ENCODE measurements at regions not wholly inside any gene's neighbourhood (a gene's known extent, or its start where the extent isn't known, plus 50 kb on each side); places are given as distances from the start of the nearest gene placed in this dataset.
"Not testable (repeated sequence)": the region's sequence is repeated elsewhere in the genome, so short reads cannot be mapped to it uniquely, and the experiment has no call there.

DNA sequence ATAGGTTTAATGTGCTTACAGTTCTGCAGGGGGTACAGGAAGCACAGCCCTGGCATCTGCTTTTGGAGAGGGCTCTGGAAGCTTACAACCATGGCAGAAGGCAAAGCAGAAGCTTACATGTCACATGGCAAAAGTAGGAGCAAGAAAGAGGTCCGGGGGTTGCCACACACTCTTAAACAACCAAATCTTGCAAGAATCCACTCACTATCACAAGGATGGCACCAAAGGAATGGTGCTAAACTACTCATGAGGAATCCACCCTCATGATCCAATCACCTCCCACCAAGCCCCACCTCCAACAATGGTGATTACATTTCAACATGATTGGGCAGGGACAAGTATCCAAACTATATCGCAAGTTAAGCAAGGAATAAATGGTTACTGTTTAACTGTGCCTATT is 255.8 kb upstream of the AVPR1A start:
- no peak for DNase-seq (ENCODE audit: low spot score)

GRCh38 chr12:63404611-63405010 is 253.6 kb upstream of the AVPR1A start:
- no peak for DNase-seq (ENCODE audit: low spot score)

DNA sequence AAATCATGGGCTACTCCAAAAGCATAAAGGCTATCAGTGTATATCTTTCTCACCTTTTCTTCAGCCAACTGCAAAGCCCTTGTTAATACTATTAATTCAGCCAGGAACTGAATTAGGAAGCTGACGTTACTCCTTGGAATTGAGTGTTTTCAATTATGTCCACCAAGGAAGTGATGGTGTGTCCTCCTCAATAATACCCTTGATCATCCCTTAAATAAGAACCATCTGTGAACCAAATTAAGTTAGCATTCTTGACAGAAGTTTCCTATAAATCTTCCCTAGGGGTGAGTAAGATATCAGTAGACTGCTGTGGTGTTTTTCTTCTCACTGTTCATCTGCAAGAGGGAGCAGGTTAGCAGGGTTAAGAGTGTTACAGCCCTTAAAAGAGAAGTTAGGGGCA is 252.3 kb upstream of the AVPR1A start:
- no peak for DNase-seq (ENCODE audit: low spot score)

DNA sequence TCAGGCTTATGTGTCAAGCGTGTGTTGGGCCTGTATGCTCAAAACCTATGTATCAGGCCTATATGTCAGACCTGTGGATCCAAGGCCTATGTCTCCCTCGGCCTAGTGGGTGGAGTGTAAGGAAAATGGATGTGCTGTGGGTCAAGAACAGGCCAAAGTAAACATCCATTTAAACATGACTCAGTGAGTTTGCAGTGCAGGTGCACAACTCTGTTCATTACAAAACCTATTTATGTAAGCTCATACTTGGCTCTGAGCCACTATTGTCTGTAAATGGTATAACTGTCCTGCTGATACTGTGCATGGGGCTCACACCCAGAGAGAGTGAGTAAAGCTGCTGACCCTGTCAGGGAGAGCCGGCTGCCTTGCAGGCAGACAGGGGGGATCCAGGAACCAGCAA is 249.7 kb upstream of the AVPR1A start:
- no peak for DNase-seq (ENCODE audit: low spot score)

DNA sequence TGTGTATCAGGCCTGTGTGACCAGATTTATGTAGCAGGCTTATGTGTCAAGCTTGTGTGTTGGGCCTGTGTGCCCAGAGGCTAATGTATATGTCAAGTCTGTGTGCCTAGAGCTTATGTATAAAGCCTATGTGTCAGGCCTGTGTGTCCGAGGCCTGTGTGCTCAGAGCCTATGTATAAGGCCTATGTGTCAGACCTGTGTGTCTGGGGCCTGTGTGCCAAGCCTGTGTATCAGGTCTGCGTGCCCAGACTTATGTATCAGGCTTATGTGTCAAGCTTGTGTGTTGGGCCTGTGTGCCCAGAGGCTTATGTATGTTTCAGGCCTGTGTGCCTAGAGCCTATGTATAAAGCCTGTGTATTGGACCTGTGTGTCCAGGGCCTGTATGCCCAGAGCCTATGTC is 249.3 kb upstream of the AVPR1A start:
- no peak for DNase-seq (ENCODE audit: low spot score)

DNA sequence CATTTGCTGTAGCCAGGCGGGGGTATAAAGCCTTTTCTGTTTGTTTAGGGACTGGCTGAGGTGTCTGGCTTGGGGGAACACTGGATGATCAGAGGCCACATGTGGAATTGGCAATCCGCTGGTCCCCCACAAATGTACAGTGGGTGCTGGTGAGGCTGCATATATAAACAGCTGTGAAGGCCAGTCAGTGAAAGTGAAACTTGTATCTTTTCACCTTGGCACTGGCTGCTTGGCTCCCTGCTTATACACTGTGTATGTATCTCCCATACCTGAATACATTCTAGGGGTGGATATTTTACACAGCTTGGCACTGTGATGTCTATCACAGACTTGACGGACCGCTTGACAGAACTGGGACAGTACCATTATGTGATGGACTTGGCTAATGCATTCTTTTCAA is 246.8 kb upstream of the AVPR1A start:
- DNase-seq (ENCODE audit: low spot score), result no peak

- DNase-seq (ENCODE audit: low spot score), result no peak
These were observed 245.1 kb upstream of the AVPR1A start for GRCh38 chr12:63396135-63396534.

DNA sequence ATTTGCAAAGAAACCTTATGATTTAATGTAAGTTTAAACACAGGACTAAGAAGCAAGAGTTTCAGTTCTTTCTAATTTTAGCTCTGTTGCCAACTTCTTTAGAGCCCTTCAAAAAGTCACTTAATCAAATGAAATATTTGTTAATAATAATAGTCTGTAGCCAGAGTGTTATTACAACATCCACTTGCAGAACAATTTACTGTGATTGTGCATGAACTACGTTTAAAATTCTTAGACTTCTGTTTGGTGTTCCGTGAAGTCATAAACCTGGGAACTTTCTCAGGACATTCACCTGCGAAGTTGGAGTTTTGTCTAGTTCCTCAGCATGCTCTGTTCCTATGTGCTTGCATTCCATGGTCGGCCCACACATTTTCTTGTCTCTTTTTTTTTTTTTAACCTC is 244.0 kb upstream of the AVPR1A start:
- DNase-seq (ENCODE audit: low spot score), result no peak

DNA sequence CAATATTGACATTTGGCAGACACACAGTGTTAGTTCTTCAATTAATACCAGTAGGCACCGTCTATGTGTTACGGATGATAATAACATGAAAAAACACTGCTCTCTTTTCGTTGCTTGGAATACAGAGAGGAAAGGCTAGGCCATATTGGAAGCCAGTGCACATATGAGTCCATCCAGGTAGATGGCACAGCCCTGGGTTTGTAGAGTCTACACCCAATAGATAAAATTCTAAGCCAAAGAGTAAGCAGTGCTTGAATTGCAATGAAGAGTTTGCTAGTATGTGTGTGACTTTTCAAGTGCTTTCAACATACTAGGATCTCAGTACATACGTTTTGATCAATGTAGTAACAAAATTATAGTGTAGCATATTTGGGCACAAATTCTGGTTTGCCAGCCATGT is 243.3 kb upstream of the AVPR1A start:
- no peak for DNase-seq (ENCODE audit: low spot score)

DNA sequence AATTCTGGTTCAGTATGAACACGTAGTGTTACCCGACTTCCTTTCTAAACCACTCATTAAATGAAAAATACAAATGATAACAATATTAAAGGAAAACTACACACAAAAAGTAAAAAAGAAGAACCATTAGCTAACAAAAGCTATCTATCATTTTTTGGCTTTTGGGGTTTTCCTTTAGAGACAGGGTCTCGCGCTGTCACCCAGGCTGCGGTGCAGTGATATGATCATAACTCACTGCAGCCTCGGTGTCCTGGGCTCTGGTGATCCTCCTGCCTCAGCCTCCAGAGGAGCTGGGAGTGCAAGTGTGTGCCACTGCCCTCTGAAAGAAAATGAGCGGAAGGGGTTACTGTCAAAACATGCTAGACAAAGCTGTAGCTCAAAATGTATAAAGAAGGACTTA is 238.2 kb upstream of the AVPR1A start:
- no peak for DNase-seq (ENCODE audit: low spot score)

DNA sequence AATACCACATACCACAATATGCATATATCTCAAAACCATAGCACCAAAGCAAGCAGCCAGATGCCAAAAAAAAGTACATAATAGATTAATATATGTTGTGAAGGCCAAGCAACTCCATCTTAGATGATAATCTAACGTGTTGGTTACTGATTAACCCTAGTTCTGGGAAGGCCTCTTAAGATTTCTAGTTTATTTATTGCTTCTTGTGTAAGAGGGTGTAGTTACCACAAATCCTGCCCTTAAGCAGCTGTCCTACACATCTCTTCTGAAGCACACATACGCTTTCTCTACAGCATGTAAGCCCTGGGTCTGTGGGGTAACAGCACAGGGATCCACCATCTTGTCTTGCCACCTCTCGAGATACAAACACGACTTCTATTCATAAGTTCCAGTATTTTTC is 236.8 kb upstream of the AVPR1A start:
- DNase-seq (ENCODE audit: low spot score), result no peak

GRCh38 chr12:63382930-63383329 is 231.9 kb upstream of the AVPR1A start:
- no peak for DNase-seq (ENCODE audit: low spot score)

DNA sequence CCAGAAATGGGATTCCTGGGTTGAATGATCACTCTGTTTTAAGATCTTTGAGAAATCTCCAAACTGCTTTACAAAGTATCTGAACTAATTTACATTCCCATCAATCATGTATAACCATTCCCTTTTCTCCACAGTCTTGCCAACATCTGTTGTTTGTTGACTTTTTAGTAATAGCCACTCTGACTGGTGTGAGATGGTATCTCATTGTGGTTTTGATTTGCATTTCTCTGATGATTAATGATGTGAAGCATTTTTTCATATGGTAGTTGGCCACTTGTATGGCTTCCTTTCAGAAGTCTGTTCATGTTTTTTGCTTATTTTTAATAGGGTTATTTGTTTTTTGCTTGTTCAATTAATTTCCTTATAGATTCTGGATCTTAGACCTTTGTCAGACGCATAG is 211.8 kb upstream of the AVPR1A start:
- DNase-seq (ENCODE audit: low spot score), result no peak

DNA sequence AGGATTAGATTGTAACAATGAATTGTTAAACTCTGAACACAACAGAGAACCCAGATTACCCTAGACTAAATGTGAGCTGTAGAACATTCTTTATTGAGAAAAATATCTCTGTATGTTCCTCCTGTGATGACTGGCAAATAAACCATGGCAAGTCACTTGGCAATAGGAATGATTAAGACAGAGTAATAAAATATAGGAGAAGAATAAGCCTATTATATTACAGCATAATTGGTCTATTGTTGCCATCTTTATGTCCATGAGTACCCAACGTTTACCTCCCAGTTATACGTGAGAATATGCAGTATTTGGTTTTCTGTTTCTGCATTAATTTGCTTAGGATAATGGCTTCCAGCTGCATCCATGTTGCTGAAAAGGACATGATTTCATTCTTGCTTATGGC is 211.2 kb upstream of the AVPR1A start:
- DNase-seq (ENCODE audit: low spot score), result no peak

DNA sequence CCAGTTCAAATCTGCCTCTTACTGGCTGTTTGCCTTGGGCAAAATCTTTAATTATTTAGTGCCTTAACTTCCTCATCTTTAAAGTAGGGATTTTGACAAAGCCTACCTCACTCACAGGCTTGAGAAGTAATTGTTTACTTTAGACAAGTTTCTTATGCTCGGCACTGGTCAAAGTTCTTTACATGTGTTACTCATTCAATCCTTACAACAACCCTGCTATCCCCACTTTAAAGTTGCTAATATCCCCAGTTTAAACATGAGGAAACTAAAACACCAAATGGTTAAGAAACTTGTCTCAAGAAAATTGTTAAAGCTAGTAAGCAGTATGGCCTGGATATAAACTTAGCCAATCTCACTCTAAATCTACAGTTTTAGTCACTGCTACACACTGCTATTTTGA is 204.0 kb upstream of the AVPR1A start:
- DNase-seq (ENCODE audit: low spot score), result no peak

DNA sequence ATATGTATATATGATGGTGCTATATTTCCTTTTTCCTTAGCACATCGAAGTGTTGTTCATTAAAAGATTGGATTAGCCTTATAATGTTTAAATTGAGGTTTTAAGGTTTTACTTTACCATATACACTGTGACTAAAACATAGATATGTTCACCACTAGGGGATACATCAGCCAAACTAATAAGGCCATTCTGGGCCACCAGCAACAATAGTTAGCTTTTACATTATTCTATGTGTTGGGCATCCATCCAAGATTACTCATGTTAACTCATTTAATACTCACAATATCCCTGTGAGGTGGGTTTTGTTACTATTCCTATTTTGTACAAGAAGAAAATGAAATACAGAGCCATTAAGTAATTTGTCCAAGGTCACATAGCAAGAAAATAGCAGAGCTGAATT is 202.6 kb upstream of the AVPR1A start:
- DNase-seq (ENCODE audit: low spot score), result no peak

DNA sequence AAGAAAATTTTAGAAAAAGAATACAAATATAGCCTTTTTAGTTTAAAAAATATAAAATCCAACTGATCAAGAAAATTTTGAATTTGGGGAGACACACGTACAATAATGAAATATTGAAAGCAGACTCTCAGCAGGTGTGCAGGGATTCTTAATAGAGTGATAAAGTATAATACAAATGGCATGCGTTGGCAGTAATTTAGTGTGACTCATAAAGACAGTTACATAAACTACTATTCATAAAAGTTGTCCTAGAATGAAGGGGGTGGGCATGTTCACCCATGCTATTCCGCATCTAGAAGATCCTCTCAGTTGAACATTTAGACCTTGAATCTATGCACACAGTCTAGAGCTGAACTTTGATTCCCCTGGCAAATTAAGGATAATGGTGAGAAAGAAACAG is 200.4 kb upstream of the AVPR1A start:
- DNase-seq (ENCODE audit: low spot score), result no peak

GRCh38 chr12:63348556-63348955 is 197.6 kb upstream of the AVPR1A start:
- DNase-seq (ENCODE audit: low spot score), result no peak

DNA sequence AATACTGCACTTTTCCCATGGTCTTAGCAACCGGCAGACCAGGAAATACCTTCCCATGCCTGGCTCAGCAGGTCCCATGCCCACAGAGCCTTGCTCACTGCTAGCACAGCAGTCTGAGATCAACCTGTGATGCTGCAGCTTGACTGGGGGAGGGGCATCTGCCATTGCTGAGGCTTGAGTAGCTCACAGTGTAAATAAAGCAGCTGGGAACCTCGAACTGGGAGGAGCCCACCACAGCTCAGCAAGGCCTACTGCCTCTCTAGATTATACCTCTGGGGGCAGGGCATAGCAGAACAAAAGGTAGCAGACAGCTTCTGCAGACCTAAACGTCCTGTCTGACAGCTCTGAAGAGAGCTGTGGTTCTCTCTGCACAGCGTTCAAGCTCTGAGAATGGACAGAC is 186.2 kb upstream of the AVPR1A start:
- DNase-seq (ENCODE audit: low spot score), result not testable (repeated sequence)

- no peak for DNase-seq (ENCODE audit: low spot score)
These were observed 175.3 kb upstream of the AVPR1A start for GRCh38 chr12:63326260-63326659.

DNA sequence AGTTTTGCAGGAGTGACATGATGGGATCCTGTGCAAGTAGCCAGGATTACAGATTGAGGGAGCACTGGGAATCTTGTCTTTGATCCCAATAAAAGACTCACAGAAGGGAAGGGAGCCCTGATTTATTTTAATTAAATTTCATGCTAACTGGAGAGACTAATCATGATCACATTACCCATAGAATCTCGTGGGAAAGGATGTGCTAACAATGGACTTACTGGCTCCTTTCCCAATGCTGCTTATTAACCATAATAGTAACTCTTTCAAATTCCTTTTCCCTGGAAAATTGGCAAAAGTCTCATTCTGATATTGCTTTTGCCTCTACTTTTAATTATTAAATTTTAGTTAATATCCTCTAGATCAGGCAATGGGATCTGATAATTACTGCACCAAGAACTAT is 174.8 kb upstream of the AVPR1A start:
- no peak for DNase-seq (ENCODE audit: low spot score)

DNA sequence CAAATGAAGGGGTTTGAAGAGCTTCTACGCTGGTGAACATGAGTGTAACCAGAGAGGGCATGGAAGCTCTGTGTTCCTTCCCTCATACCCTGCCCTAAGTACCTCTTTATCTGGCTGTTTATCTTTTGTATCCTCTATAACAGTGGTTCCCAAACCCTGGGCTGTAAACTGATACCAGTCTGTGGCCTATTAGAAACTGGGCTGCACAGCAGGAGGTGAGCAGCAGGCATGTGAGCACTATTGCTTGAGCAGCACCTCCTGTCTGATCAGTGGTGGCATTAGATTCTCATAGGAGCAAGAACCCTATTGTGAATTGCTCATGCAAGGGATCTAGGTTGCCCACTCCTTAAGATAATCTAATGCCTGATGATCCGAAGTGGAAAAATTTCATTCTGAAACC is 172.9 kb upstream of the AVPR1A start:
- no peak for DNase-seq (ENCODE audit: low spot score)

DNA sequence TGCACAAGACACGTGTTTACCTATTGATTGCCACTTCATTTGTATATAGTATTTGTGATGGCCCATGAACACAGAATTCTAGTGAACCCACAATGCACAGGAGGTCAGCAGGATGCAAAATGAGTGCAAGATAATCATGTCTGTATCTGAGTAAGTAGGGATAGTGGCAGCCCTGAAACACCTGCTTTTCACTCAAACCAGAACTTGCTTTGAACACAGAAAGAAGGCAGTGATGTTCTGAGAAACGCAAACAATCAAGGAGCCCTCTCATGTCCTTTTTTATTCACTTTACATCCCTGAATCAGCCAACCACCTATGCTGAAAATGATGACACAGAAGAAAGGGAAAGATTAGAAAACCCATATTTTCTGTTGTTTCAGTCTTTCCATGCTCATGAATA is 170.4 kb upstream of the AVPR1A start:
- no peak for DNase-seq (ENCODE audit: low spot score)

- DNase-seq (ENCODE audit: low spot score), result no peak
These were observed 169.1 kb upstream of the AVPR1A start for GRCh38 chr12:63319936-63320633.

DNA sequence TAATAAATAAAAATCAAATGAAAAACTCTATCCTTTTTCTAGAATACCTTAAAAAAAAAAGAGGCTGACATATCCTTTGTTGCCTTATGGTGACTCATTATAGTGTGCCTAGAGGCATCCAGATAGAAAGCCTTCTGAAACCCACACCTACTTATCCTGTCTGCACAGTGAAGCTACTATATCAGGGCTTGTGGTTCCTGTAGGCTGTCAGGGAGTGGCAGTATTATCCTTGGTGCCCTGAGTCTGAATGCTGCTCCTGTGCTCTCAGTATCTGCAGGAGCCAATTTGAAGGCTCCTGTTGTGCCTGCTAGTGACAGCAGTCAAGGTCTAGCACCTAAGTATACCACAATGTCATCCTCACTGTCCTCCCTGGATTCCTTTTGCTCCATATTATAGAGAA is 168.4 kb upstream of the AVPR1A start:
- DNase-seq (ENCODE audit: low spot score), result peak; percentile 7
